ENCODE measurements at regions not wholly inside any gene's neighbourhood (a gene's known extent, or its start where the extent isn't known, plus 50 kb on each side); places are given as distances from the start of the nearest gene placed in this dataset.

DNA sequence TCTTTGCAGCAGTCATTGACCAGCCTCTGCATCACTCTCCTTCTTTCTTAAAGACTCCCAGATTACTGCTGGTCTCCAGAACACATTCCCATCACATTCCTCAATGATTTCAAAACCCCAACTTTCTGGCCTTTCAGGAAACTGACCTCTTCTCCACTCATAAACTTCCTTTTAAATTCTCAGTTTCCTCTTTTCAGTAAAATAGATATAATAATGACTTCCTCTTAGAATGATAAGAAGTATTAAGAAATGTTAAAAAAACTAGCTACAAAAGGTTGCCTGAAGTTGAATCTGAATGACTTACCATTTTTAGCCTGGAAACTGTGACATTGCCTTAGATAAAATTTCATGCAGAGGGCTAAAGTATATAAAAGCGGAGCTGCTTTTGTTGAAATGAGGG, 239.3 kb downstream of the OGFRL1 start:
- no peak for DNase-seq (ENCODE audit: low spot score)

DNA sequence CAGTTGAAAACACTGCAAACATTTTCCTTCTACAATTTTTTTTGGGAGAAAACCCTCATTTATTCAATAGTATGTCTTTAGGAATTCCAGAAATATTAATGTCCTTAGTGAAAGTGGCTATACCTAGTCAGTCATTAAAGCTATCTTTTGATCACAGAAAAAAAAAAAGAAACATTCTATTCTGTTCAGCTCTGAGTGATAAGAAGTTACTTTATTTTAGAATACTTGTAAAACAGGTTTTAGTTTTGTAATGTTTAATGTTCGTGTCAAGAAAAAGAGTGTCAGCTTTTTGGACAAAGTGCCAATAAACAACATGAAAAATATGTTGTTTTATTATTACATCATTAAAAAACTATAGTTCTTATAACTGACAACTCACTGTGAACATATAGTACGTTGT, 240.4 kb downstream of the OGFRL1 start:
- DNase-seq (ENCODE audit: low spot score), result no peak

DNA sequence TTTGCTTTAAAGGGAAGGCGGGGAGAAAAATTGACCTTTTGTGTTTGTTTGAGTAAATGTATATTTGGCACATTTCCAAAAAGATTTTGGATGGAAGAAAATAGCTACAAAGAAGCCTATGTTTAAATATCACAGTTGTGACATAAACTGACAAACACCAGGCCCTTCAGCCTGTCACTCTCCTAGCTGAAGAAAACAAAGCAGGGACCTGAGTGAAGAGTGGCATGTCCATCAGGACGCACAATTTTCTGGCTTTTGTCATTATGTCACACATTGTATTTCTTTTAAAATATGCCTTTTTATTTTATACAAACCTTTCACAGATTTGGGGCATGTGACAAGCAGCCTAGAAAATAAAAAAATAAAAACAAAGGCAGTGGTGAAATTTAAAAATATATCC, 241.2 kb downstream of the OGFRL1 start:
- no peak for DNase-seq (ENCODE audit: low spot score)

DNA sequence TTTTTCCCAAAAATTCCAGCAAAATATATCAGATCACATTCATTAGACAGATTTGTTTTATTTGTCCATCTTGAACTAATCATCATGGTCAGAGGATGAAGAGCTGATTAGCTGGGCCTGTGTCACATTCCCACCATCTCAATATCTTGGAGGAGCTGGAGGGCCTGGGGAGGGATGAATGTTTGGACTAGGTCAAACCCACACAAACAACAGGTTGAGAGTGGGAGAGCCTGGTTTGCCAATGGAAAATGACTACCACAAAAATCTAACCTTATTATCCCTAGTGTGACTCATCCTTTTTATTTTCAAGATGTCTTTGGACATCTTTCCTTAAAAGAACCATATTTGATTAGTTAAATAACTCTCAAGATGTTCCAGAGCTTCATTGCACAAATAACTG, 242.4 kb downstream of the OGFRL1 start:
- no peak for DNase-seq (ENCODE audit: low spot score)

DNA sequence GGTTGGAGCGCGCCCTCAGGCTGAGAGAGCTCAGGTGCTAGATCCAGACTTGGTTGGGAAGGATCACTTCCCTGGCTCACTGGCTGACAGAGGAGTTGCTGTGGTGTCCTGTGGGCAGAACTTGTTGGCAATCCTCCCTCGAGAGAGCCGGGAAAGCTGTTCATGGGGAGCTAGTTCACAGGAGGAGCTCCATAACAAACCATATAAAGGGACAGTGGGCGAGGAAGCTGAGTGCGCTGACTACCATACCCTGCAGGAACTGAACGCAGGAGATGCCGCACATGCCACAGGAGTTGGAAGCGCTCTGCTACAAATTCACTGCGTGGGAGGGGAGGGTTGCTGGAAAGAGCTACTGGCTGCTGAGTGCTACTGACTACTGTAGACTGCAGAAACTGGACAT, 243.2 kb downstream of the OGFRL1 start:
- no peak for DNase-seq (ENCODE audit: low spot score)

DNA sequence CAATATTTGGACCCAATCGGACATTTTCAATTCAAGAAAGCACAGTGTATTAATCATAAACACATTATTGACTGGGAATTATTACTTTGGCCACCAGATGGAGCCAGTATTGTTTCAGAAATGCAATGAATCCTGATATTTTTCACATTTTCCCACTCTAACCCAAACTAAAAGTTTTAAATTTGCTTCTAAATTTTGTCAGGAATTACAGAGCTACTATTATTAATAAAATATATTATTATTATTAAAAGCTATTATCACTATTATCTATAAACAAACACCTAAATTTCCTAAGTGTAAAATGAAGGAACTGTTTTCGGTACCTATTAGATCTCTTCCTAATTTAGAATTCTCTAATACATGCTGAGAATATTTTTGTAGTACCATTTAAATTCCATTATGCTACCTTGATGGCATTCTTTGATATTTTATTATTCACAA, 245.3 kb downstream of the OGFRL1 start:
- DNase-seq (ENCODE audit: low spot score), result no peak

DNA sequence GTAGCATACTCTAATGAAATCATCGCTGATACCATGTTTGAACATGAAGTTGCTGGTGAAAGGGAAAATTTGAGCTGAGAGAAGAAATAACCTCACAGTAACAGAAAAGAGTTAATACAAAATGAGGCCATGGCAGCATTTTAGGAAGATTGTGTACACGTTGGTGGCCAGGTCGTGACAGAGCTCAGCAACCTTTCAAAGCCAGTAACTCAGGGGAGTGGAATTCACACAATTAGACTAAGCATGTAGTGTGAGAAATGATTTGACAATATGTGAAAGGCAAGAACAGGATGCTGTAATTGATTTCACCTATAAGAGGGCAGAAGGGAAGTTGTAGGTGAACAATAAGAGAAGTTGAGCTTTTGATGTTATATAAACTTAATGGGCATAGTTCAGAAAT, 246.3 kb downstream of the OGFRL1 start:
- no peak for DNase-seq (ENCODE audit: low spot score)

DNA sequence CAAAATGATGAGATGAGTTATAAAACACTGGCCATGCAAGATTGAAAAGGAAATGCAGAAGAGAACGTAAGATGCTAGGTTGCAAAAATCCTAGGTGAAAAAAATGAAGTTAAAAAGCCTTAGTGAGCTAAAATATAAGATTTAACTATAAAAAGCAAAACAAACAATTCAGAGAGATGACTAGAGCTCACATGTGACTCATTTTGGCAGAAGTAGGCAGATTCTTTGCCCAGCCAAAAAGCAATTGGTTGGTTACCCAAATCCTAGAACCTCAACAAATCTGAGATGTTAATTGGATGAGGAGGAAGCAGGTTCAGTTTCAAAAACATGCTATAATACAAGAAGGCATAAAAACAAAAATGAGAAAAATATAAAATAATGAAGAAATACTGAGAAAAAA, 249.1 kb downstream of the OGFRL1 start:
- DNase-seq (ENCODE audit: low spot score), result no peak

DNA sequence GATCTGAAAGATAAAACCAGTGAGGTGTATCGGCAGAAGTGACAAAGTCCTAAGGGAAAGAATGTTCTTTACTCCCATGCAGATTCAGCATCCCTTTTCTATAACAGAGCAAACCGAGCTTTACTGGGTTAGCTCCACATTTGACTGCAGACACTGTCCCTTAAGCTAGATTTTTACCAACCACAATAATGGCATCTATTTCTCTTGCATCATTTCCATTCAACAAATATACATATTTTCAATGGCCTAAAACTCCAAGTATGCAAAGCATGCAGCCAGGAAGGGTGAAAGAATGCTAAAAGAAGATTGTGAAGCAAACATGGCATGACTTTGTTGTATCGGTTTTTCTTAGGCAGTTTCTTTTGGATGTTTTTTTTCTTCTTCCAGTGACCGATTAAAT, 255.4 kb downstream of the OGFRL1 start:
- no peak for DNase-seq (ENCODE audit: low spot score)

DNA sequence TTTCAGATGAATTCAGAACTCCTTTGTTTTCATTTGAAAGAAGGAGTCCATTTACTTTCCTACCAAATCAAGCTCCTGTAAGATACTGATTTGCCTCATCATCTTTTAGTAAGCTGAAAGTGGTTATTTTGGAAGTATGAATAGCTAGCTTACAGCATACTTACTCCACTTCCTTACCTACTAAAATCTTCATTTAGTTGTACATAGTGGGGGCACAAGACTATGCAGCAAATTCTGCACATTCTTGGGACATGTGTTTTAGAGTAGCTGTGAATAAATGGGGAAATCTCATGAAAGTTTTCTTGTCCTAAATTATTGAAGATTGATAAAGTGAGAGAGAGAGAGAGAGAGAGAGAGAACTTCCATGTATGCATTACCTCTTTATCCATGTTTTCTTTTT, 256.3 kb downstream of the OGFRL1 start:
- DNase-seq (ENCODE audit: low spot score), result no peak

DNA sequence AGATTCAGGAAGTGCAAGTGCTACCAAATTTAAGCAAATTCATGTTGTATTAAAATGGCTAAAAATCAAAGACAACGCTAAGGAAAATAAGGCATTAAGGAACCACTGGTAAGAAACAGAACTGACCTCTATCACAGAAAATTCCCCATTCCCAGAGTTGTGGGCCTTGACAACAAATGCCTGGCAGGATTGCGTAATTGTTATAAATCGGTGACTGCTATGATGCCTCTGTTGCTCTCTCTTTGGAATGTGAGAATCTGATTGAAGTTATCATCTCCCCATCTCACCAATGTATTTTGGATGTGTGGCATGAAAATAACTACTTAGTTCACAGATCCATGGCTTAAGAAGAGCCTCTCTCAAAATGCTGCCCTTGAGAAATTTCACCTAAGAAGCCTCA, 257.3 kb downstream of the OGFRL1 start:
- no peak for DNase-seq (ENCODE audit: low spot score)

DNA sequence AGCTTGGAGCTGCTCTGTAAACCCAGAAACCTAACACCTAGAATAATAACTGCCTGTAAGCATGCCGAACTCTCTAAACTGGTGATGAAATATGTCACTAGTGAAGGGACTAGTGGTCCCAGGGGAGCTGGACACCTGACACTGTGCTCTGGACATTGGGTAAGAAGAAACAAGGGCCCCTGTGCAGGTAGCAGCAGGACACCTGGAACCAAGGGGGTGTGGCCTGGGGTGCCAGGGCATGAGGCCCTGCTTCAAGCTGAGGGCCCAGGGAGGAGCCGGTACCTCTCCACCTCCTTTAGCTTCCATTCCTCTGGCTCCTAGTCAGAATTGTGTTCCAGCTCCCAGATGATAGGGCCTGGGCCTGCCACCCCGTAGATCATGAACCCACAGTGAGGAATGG, 263.2 kb downstream of the OGFRL1 start:
- DNase-seq (ENCODE audit: low spot score), result no peak

DNA sequence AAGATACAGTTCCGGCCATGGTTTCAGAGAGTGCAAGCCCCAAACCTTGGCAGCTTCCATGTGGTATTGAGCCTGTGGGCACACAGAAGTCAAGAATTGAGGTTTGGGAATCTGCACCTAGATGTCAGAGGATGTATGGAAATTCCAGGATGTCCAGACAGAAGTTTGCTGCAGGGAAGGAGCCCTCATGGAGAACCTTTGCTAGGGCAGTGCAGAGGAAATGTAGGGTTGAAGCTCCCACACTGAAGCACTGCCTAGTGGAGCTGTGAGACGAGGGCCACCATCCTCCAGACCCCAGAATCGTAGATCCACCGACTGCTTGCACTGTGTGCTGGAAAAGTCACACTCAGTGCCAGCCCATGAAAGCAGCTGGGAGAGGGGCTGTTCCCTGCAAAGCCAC, 267.5 kb downstream of the OGFRL1 start:
- no peak for DNase-seq (ENCODE audit: low spot score)

DNA sequence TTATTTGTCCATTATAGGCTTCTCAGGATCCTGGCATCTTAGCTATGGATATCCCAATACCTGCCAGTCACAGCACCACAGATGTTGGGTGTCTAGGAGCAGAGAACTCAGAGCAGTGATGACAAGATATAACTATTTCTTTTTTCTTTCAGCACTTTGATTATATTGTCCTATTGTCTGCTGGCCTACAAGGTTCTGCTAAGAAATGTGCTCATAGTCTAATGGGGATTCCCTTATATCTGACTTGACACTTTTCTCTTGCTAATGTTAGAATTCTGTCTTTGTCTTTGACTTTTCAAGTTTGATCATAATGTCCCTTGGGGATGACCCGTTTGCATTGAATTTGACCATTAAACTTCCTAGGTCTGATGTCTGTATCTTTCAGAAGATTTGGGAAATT, 270.4 kb downstream of the OGFRL1 start:
- no peak for DNase-seq (ENCODE audit: low spot score)

DNA sequence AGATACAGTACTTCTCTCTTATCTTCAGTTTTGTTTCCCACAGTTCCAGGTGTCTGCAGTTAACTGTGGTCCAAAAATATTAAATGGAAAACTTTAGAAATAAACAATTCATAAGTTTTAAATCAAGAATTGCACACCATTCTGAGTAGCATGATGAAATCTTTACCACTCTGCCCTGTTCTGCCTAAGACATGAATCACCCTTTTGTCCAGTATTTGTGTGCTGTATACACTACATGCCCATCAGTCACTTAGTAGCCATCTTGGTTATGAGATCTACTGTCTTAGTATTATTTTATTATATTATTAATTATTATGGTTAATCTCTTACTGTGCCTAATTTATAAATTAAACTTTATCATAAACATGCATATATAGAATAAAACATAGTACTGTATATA, 279.0 kb downstream of the OGFRL1 start:
- DNase-seq (ENCODE audit: low spot score), result no peak

DNA sequence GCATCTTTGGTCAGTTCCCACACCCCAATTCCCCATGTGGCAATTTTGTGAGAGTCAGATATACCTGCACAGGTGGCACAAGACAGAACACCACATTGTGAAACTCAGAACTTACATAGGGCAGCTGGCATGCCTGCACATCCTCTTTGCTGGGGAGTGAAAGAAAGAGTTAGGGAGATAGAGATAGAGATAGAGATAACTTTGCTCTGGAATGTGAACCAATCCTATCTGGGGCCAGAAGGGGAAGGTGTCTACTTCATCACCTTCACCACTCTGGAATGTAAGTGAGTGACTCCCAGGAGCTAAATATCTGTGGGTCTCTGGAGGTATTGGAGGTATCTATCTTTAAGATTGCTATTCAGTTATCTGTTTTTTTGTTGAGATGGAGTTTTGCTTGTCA, 289.2 kb downstream of the OGFRL1 start:
- DNase-seq (ENCODE audit: low spot score), result no peak

DNA sequence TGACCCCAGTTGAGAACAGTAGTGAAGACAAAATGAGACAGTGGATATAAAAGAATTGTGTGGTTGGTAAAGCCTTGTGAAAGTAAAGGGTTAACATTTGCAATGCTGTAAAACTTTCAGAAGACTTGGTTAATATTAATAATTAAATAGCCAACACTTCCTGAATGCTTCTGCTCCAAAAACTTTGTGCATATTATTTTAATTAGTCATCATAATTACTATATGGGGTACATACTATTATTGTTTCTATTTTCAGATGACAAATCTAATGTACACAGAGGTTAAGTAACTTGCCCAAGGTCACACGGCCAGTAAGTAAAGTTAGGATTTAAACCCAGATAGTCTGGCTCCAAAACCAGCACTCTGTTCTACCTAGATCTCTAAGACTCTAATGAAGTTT, 291.3 kb downstream of the OGFRL1 start:
- no peak for DNase-seq (ENCODE audit: low spot score)

DNA sequence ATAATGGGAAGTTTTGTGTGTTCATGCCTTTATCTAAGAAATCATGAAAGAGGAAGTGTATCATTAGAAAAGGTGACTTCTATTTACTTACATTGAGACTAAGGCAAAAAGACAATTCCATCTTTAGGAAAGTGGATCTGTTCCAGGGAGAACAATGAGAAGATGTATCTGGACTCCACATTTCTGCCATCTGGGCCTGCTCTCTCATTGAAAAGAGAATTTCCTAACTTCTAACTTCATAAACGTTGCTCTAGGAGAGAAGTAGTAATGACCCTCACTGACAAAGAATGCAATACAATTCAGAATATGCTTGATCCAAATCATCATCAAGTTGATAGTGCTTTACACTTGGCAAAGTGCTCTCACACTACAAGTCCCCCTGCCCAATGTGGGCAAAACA, 294.2 kb downstream of the OGFRL1 start:
- DNase-seq (ENCODE audit: low spot score), result no peak

DNA sequence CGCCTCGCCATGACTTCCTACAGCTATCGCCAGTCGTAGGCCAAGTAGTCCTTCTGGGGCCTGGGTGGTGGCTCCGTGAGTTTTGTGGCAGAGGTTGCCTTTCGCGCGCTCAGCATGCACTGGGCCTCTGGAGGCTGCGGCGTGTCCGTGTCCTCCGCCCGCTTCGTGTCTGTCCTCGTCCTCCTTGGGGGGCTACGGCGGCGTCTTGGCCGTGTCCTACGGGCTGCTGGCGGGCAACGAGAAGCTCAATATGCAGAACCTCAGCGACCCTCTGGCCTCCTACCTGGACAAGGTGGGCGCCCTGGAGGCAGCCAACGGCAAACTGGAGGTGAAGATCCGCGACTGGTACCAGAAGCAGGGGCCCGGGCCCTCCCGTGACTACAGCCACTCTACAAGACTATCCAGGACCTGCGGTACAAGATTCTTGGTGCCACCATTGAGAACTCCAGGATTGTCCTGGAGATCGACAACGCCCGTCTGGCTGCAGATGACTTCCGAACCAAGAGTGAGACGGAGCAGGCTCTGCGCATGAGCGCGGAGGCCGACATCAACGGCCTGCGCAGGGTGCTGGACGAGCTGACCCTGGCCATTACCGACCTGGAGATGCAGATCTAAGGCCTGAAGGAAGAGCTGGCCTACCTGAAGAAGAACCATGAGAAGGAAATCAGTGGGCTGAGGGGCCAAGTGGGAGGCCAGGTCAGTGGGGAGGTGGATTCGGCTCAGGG, 296.3 kb downstream of the OGFRL1 start:
- DNase-seq (ENCODE audit: low spot score), result no peak

DNA sequence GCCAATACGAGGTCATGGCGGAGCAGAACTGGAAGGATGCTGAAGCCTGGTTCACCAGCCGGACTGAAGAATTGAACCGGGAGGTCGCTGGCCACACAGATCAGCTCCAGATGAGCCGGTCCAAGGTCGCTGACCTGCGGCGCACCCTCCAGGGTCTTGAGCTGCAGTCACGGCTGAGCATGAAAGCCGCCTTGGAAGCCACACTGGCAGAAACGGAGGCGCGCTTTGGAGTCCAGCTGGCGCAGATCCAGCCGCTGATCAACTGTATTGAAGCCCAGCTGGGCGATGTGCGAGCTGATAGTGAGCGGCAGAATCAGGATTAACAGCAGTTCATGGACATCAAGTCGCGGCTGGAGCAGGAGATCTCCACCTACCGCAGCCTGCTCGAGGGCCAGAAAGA, 296.9 kb downstream of the OGFRL1 start:
- DNase-seq (ENCODE audit: low spot score), result no peak

DNA sequence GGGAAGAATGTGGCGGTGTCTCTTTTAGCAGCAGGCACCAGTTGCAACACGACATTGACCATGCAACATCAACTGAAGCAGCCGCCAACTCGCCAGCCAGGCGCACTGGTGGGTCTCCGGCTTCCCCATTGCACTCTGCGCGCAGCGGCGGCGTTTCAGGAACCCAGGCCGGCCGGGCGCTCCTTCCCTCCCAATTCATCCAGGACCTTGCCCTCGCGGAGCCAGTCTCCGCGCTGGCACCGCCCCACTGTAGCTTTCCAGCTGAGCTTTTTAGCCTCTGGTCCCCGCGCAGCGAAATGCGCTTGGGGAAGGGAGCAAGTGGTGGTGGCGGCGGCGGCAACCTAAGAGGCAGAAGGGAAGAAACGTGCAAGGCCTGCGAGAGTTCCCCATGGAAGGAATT, 297.9 kb upstream of the RIMS1 start:
- DNase-seq (ENCODE audit: low spot score), result no peak

DNA sequence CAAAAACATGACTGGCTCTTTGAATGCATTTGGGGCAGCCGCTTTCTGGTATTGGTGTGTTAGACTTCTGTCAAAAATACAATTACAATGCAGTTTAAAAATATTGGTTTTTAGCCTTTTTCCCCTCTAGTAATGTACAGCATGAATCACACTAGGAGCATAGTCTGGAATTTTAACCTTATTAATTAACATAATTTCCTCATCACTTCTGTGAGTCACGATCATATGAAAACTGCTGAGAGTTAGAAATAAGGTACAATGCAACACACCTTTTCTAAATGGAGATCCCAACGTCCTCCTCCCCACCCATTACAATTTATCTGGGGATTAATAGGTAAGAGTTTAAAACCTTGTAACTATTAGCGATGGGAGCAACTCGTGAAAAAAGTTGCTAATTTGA, 297.1 kb upstream of the RIMS1 start:
- no peak for DNase-seq (ENCODE audit: low spot score)

DNA sequence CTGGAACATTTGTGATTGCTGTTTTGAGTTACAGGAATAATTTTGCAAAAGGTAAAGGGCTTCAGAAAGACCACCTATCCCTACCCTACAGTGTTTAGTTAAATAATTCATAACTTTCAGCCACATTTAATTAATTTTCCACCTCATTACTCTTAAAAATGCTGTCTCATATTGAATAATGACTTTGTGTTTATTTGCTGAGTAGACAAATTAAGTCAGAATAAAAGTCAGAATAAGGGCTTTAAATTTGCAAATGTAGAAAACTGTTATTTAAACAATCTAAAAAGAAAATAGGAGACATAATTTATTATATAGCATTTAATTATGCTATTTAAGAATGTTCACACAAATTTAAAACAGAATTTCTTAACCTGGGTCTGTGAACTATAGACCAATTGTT, 293.7 kb upstream of the RIMS1 start:
- DNase-seq (ENCODE audit: low spot score), result no peak

DNA sequence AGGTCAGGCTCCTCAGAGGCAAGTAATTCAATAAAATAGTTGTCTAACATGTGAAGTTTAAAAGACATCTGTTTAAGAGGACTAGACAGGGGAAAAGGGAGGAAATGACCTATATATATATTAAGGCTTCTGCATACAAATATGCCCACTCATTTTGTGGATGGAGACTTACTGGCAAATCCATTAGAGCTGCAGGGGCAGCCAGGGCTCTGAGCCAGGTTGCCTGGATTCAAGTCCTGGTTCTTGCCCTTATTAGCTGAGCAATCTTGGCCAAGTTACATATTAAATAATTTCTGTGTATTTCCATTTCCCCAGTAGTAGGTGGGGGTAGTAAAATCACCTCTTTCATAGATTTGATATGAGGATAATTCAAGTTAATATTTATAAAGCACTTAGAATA, 287.0 kb upstream of the RIMS1 start:
- no peak for DNase-seq (ENCODE audit: low spot score)

Measured in left forelimb (tissue), 1 donor.